ENCODE measurements at regions not wholly inside any gene's neighbourhood (a gene's known extent, or its start where the extent isn't known, plus 50 kb on each side); places are given as distances from the start of the nearest gene placed in this dataset.

- TF ChIP-seq MTA3 (CRISPR knock-in tag; IDR thresholded peaks at IDR 0.05) = no peak
- TF ChIP-seq CERS6 (CRISPR knock-in tag; IDR thresholded peaks at IDR 0.05) = no peak
- TF ChIP-seq HCFC1 (IDR thresholded peaks at IDR 0.05; ENCODE audit: low read depth, low read length) = no peak
- no peak for TF ChIP-seq ELF1 (CRISPR knock-in tag; IDR thresholded peaks at IDR 0.05)
- TF ChIP-seq SMC3 (IDR thresholded peaks at IDR 0.05; ENCODE audit: low read length) = no peak
- no peak for TF ChIP-seq TBL1XR1 (IDR thresholded peaks at IDR 0.05; ENCODE audit: borderline replicate concordance, low read length, partially characterized antibody)
- TF ChIP-seq ZHX2 (IDR thresholded peaks at IDR 0.05; ENCODE audit: low read depth) = no peak
- no peak for TF ChIP-seq ZHX2 (CRISPR knock-in tag; IDR thresholded peaks at IDR 0.05; ENCODE audit: borderline replicate concordance)
- no peak for TF ChIP-seq MIER2 (CRISPR knock-in tag; IDR thresholded peaks at IDR 0.05)
- no peak for TF ChIP-seq SP2 (CRISPR knock-in tag; IDR thresholded peaks at IDR 0.05)
- no peak for TF ChIP-seq EED (CRISPR knock-in tag; IDR thresholded peaks at IDR 0.05)
- TF ChIP-seq ZNF121 (CRISPR knock-in tag; IDR thresholded peaks at IDR 0.05) = no peak
Observed at GRCh38 chr13:99816321-99816720, 155.2 kb downstream of the ZIC5 start.
